Right lobe of liver (tissue), 6 donors: ENCODE measurements at regions not wholly inside any gene's neighbourhood (a gene's known extent, or its start where the extent isn't known, plus 50 kb on each side); places are given as distances from the start of the nearest gene placed in this dataset.

Experiments
- ATAC-seq, 4 donors: fragments of 200-7000 bp; cut with Tn5 transposase; one replicate each; pipeline ENCODE4 v1.9.1; 2020; ENCODE audit warnings: mild to moderate bottlenecking in 4 of 4, moderate library complexity in 4 of 4
- DNase-seq, 3 donors: peaks; one replicate each; pipeline ENCODE4 v3.0.0-alpha.2; 2020
- H3K27ac ChIP-seq, 3 donors: fragments of 200-600 bp; one replicate each; pipeline ENCODE4 v1.8.0; 2022
- H3K27me3 ChIP-seq, 2 donors: fragments of 200-600 bp; one replicate each; pipeline ENCODE4 v1.8.0; 2022
- H3K36me3 ChIP-seq, 4 donors: fragments of 200-600 bp; sonication (generic) in 1 of 4; one replicate each; pipeline versions ENCODE4 v1.5.1 to v1.8.0; 2017 to 2022; ENCODE audit warnings: control low read depth in 1 of 4
- H3K4me1 ChIP-seq, 4 donors: fragments of 200-600 bp; sonication (generic) in 1 of 4; one replicate each; pipeline versions ENCODE4 v1.5.1 to v1.8.0; 2017 to 2022; ENCODE audit warnings: control low read depth in 1 of 4
- H3K4me3 ChIP-seq, 3 donors: fragments of 200-600 bp; one replicate each; pipeline ENCODE4 v1.8.0; 2022
- H3K9me3 ChIP-seq, 4 donors: fragments of 200-600 bp; sonication (generic) in 1 of 4; one replicate each; pipeline versions ENCODE4 v1.5.1 to v1.8.0; 2017 to 2022; ENCODE audit warnings: control low read depth in 1 of 4
- POLR2A ChIP-seq: fragments of 450-650 bp; IDR thresholded peaks from one replicate; pipeline ENCODE4 v1.6.1; 2017; ENCODE audit warnings: antibody characterized with exemption, mild to moderate bottlenecking
- WGBS: methylation state at CpG from one replicate; pipeline ENCODE4 v1.1.6; 2018; ENCODE audit warnings: low coverage, low lambda C conversion rate; ENCODE audit not compliant: insufficient coverage; ENCODE audit errors: missing lambda C conversion rate; 5-methylcytosine and 5-hydroxymethylcytosine counted together
- intact Hi-C, 2 donors: fragments of 100-400 bp; cut with DNase I; formaldehyde crosslinking; loops; one replicate each; pipeline versions ENCODE4 v1.11.2 to v1.14.1; 2022
- TF ChIP-seq, protein P1 (sequence below), 4 donors: fragments of 200-600 bp in 3 of 4; fragments of 450-650 bp in 1 of 4; IDR thresholded peaks; one replicate each; pipeline versions ENCODE4 v1.5.1 to v1.8.0; 2016 to 2022; ENCODE audit warnings: antibody characterized with exemption in 4 of 4, mild to moderate bottlenecking in 2 of 4
- donor health status: DM: no; HTN: yes; CAD: no.
- donor health status: DM: no; HTN: no; CAD: no.
- donor health status: DM: no; HTN: no; CAD: no.
- donor health status: DM: no; HTN: yes; CAD: no.
- donor health status: DM: no; HTN: yes; CAD: no.

DNA sequence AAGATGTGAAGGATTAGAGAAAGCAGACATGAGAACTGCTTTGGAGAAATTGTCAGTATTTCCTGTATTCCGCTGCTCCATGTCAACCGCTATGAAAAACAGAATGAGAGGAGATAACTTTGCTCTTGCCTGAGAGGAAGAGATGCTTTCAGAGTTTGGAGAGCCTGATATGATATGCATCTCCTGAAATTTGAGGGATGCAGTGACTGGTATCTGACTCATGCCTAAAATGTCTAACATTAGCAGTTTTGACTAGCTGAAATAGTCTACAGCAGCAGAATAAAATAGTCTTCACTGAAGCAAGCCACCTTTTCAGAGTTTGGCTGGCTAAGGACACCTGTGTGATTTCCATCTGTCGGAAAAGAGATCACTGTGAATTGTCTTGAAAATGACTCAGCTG, 165.8 kb upstream of the LRRC7 start:
- no peaks in the 10 kb centered on the region for H3K27me3 ChIP-seq
- no peaks in the 10 kb centered on the region for H3K36me3 ChIP-seq
- ATAC-seq = no peak
- no peak overlapping the region for H3K27ac ChIP-seq
- H3K4me3 ChIP-seq = no peak overlapping the region
- WGBS = 95% methylated on average over 3 of the region's 3 CpGs
- intact Hi-C loops = no loop called here
- no peak for DNase-seq
- TF ChIP-seq POLR2A = no peak
- TF ChIP-seq, protein P1, sequence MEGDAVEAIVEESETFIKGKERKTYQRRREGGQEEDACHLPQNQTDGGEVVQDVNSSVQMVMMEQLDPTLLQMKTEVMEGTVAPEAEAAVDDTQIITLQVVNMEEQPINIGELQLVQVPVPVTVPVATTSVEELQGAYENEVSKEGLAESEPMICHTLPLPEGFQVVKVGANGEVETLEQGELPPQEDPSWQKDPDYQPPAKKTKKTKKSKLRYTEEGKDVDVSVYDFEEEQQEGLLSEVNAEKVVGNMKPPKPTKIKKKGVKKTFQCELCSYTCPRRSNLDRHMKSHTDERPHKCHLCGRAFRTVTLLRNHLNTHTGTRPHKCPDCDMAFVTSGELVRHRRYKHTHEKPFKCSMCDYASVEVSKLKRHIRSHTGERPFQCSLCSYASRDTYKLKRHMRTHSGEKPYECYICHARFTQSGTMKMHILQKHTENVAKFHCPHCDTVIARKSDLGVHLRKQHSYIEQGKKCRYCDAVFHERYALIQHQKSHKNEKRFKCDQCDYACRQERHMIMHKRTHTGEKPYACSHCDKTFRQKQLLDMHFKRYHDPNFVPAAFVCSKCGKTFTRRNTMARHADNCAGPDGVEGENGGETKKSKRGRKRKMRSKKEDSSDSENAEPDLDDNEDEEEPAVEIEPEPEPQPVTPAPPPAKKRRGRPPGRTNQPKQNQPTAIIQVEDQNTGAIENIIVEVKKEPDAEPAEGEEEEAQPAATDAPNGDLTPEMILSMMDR (IDR thresholded peaks at IDR 0.05) = no peak
- no peaks in the 10 kb centered on the region for H3K9me3 ChIP-seq
- H3K4me1 ChIP-seq = no peaks in the 10 kb centered on the region

DNA sequence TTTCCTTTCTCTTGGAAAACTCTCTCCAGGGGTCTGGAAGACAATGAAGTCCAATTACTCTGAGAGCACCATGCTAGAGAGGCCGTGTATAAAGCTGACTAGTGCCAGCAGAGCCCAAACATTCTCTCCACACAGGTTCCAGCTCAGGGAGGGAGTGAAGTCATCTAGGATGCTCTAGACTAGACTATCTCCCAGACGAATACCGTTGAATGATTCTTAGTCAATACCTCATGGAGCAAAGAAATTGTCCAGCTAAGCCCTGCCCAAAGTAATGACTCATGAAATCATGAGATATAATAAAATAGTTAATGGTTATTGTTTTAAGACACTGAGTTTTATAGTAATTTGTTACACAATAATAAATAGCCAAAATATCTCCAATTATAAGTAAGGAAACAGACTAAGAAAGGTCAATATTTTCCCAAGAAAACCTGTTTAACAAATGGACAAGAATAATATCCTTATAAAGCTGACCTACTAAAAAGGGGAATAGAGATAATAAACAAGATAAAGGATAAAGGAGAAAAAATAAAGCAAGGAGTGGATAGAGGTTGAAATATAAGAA, 163.9 kb upstream of the LRRC7 start:
- no peak overlapping the region for H3K27ac ChIP-seq
- intact Hi-C loops = no loop called here
- no peak for DNase-seq
- WGBS = 75% methylated on average over 3 of the region's 3 CpGs
- H3K36me3 ChIP-seq = no peaks in the 10 kb centered on the region
- no peaks in the 10 kb centered on the region for H3K27me3 ChIP-seq
- TF ChIP-seq, protein P1 (IDR thresholded peaks at IDR 0.05) = no peak
- TF ChIP-seq POLR2A = no peak
- no peak for ATAC-seq
- H3K4me3 ChIP-seq = no peak overlapping the region
- H3K4me1 ChIP-seq = no peaks in the 10 kb centered on the region
- no peaks in the 10 kb centered on the region for H3K9me3 ChIP-seq

DNA sequence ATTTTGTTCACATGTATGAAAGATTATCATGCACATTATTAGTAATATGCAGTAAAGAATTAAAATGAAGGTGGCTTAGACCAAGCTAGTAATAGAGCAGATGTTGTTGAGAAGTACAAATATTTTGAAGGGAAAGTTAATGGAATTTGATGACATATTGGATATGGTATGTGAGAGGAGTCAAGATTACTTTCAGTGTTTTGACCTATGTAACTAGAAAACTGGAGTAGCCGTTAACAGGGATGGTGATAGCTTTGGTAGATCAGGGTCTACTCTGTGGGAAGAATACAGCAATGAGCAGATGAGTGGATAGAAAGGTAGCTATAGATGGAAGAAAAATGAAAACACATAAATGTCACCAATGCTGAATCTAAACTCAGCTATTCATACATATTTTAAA, 163.2 kb upstream of the LRRC7 start:
- DNase-seq (no peak), ATAC-seq (no peak)
- no peaks in the 10 kb centered on the region for H3K4me1 ChIP-seq
- H3K27ac ChIP-seq = no peak overlapping the region
- H3K36me3 ChIP-seq = no peaks in the 10 kb centered on the region
- TF ChIP-seq, protein P1 (IDR thresholded peaks at IDR 0.05) = no peak
- TF ChIP-seq POLR2A = no peak
- no peaks in the 10 kb centered on the region for H3K9me3 ChIP-seq
- H3K4me3 ChIP-seq = no peak overlapping the region
- H3K27me3 ChIP-seq = no peaks in the 10 kb centered on the region
- intact Hi-C loops = no loop called here
- WGBS = 25% methylated on average over 1 of the region's 1 CpG

DNA sequence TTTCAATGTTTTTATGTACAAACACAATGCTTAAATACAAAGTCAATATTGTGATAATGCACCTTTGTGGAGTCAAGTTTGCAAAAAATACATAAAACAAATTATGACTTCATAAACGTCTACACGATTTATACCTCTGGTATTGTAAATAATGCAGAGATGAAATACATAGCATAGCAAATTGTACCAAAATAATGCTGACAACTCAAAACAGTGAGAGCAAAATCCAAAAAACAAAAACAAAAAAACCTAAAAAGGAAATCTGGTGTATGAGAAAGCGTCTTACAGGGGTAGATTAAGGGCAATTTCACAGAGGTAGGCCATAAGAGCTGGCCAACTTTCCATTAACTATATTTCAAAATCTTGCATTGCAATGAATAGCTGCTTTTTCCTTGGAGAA, 161.5 kb upstream of the LRRC7 start:
- DNase-seq (no peak), ATAC-seq (no peak)
- Histone ChIP-seq H3K27me3 (no peaks in the 10 kb centered on the region), H3K4me3 (no peak overlapping the region), H3K27ac (no peak overlapping the region), H3K9me3 (no peaks in the 10 kb centered on the region), H3K4me1 (no peaks in the 10 kb centered on the region), H3K36me3 (no peaks in the 10 kb centered on the region)
- intact Hi-C loops = no loop called here
- 67% methylated on average over 3 of the region's 3 CpGs for WGBS
- TF ChIP-seq POLR2A = no peak
- TF ChIP-seq, protein P1 (IDR thresholded peaks at IDR 0.05) = no peak
